GM18499 (cell line): ENCODE measurements at regions not wholly inside any gene's neighbourhood (a gene's known extent, or its start where the extent isn't known, plus 50 kb on each side); places are given as distances from the start of the nearest gene placed in this dataset.
"Not testable (repeated sequence)": the region's sequence is repeated elsewhere in the genome, so short reads cannot be mapped to it uniquely, and the experiment has no call there.

Experiments used
- ATAC-seq: cut with Tn5 transposase; IDR thresholded peaks from one replicate; pipeline ENCODE4 v1.9.1; 2021; ENCODE audit warnings: moderate number of reproducible peaks; ENCODE audit not compliant: insufficient read depth, unreplicated experiment

- ATAC-seq = no peak
Measured at GRCh38 chr10:23859598-23859997, 349.3 kb upstream of the KIAA1217 start.

GRCh38 chr10:23864631-23865147 lies 344.2 kb upstream of the KIAA1217 start:
- ATAC-seq = no peak

DNA sequence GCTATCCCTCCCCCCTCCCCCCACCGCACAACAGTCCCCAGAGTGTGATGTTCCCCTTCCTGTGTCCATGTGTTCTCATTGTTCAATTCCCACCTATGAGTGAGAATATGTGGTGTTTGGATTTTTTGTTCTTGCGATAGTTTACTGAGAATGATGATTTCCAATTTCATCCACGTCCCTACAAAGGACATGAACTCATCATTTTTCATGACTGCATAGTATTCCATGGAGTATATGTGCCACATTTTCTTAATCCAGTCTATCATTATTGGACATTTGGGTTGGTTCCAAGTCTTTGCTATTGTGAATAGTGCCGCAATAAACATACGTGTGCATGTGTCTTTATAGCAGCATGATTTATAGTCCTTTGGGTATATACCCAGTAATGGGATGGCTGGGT lies 342.0 kb upstream of the KIAA1217 start:
- not testable (repeated sequence) for ATAC-seq

DNA sequence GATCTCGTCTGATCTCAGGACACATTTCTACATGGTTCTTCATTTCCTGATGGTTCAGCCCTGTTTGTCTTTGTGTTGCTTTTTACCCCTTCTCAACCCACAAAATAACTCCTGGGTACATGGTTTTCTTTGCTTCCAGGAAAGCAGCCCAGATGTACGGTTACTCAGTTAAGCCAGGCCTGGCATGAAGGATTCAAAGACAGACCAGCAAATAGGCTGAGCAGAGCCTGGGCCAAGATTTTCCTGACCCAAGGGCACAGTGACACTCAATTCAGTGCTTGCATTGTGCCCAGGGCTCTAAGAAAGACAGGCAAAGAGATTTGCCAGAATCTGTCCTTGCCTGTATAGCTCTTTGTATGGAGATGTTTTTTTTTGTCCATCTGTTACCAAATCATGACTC lies 340.8 kb upstream of the KIAA1217 start:
- ATAC-seq = no peak

- no peak for ATAC-seq
Measured at GRCh38 chr10:23869548-23869947, 339.4 kb upstream of the KIAA1217 start.

DNA sequence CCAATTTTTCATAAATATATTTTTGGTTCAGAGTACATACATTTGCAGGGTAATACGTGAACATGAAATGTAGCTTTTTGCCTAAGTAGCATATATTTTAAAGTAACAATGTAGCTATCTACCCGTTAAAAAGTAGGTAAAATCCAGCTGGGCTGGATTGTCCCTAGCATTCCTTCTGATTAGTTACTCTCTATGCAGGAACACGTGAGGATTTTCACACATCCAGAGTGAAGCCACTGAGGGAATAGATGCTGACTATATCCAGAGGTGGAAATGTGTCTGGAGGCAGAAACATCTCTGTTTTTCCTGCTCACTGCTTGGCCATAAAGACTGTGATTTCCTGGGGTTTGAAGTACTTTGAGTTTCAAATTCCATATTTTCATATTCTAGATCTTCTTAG lies 338.9 kb upstream of the KIAA1217 start:
- no peak for ATAC-seq

- ATAC-seq = no peak
Measured at GRCh38 chr10:23870651-23871610, 338.0 kb upstream of the KIAA1217 start.

DNA sequence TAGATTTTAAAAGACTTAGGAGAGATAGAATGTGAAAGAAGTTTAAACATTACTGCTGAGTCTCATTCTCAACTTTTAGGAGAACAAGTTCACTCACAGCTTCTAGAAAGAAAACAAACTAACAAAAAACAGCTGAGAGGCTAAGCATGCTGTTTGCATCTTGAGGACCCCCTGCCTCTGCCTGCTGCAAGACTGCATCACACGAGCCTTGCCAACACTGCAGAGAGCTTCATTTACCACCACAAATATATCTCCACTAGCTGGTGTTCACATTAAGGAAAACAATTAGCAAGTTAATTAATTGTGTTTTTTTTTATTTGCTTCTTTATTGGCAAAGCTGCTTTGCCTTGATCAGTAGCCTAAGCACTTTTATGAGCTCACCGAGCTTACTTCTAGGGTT lies 336.6 kb upstream of the KIAA1217 start:
- no peak for ATAC-seq

DNA sequence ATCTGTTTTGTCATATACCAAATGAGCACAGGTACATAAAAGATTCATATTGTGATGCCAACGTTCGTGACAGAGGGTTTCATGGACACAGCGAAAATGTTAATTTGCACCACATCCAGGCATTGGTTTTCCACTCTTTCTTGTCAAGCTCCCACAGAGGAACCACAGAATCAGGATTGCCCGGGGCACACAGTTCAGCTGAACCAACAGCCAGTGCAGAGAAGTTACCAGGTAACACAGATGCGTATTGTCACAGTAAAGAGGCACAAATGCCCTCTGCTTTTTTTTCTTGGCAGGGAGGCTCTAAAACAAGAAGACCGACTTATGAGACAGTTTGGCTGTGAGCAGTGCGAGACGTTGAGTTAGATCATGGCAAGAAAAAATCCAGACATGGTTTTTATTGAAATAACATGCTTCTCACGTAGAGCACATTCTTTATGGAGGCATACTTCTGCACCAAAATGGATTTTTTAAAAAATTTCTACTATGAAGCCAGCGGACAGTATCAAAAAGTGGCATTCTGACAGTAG lies 331.1 kb upstream of the KIAA1217 start:
- ATAC-seq = no peak

DNA sequence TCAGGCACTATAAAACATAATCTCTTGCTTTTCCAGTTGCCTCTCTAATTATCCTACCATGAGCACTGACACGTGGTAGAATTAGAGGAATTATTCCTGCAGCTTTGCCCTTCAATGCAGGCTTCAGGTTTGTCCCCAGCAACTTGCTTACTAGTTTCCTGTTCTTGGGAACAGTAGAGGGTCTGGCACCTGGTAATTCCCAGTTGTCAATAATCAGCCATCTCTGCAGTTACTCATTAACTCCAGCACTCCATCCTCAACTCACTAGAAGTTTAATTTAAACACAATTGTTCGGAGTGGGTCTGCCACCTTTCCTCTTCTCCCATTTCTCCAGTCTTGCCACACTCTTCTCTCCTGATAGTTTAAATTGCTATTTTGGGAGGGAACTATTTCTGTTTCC lies 324.3 kb upstream of the KIAA1217 start:
- ATAC-seq = no peak

- ATAC-seq = no peak
Measured at GRCh38 chr10:23885853-23886252, 323.1 kb upstream of the KIAA1217 start.

- ATAC-seq = no peak
Measured at GRCh38 chr10:23886355-23886754, 322.6 kb upstream of the KIAA1217 start.

- ATAC-seq = no peak
Measured at GRCh38 chr10:23891301-23891700, 317.6 kb upstream of the KIAA1217 start.

- no peak for ATAC-seq
Measured at GRCh38 chr10:23892296-23892695, 316.6 kb upstream of the KIAA1217 start.

- no peak for ATAC-seq
Measured at GRCh38 chr10:23897267-23897666, 311.7 kb upstream of the KIAA1217 start.

DNA sequence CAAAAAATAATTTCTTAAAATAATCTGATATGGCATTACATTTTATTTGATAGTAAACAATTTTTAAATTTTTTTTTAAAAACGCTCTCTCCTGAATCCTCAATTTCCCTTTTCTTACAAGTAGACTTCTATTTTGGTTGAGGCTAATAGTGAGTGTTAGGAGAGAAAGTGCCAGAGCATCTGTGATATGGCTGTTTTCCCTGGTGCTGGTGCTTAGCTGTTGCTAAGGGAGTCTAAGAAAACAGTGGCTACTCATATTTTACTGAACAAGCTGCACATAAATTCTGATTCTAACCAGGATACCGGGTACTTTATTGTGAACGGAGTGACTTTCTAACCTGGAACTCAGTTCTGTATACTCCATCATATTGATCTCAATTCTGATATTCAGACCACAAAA lies 311.1 kb upstream of the KIAA1217 start:
- ATAC-seq = no peak

DNA sequence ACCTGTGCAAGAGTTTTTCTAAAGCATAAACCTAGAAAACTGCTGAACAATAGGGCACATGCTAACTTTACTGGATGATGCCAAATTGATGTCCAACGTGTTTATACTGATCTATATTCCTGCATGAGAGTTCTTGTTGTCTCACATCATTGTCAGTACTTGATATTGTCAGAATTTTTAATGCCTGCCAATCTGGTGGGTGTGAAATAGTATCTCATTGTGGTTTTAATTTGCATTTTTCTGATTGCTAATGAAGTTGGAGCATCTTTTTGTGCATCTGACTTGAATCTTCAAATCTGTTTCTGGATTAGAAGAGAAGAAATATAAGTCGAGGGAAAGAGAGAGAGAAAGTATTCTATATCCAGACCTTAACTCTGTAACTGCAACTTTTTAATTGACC lies 309.8 kb upstream of the KIAA1217 start:
- ATAC-seq = no peak

- no peak for ATAC-seq
Measured at GRCh38 chr10:23910291-23910690, 298.6 kb upstream of the KIAA1217 start.

DNA sequence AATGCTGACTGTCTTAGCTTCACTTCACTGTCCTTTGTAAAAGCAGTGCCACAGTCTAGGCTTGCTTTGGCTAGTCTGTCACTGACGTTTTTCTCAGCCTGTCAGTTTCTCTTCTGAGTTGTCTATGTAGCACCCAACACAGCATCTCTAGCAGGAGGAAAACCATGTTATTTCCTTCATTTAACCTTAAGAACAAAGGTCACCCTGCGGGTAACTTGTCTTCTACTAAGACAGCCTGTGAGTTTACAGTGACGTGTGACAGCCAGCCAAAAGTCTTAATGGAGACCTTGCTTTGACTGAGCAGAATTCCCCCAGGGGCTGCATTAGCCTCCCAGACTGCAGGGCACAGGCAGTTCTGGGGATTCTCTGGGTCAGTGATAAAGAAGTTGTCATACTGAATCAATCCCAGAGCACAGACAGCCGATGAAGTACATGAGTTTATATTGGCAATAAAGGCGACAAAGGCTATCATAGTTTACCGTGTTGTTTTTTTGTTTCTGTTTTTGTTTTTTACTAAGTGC lies 296.0 kb upstream of the KIAA1217 start:
- ATAC-seq = no peak

DNA sequence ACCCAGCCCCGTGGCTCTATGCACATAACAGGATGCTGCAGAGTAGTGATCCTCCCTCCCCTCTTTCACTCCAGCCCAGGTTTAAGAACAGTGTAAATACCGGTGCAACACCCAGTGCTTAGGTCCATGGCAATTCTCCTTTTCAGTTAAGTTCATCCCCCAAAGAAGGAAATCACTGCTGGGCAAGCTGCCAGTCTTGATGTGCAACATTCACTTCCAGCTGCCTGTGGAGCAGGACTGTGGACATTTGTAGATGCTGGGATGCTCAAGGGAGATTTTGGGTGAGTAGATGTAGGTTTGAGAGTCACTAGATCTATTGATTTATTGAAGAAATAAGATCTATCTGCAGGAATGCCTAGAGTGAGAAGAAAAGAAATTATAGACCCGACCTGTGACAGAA lies 294.3 kb upstream of the KIAA1217 start:
- no peak for ATAC-seq

DNA sequence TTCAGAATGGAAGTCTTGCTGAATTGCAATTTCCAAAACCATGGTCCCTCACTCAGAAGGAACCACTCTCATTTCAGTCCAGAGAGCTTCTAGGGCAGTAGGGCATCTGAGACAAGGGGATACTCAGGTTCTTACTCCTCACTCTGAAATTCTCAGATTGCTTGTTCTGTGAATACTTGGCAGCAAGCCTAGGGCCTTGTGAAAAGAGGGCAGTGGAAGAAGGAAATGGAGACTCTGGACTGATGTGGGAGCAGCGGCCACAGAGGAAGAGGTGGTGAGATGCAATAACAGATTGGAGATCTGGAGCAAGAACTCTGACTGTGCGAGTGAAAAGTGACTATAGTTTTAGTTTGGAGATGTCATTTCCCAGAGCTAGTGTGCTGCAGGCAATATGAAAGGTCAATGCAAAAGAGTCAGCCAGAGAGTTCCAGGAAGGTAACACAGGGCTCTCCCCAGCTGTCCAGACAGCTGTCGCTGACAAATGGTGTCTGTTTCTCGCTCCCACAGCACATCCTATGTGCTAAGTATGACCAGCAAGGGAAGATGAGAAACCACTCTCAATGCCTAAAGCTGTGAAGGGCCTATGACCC lies 291.6 kb upstream of the KIAA1217 start:
- no peak for ATAC-seq
